ENCODE measurements at regions not wholly inside any gene's neighbourhood (a gene's known extent, or its start where the extent isn't known, plus 50 kb on each side); places are given as distances from the start of the nearest gene placed in this dataset.

- no peak overlapping the region for H3K4me3 ChIP-seq (ENCODE audit: low read length)
- no peak overlapping the region for H2AFZ ChIP-seq (ENCODE audit: low read length)
- H3K27me3 ChIP-seq (ENCODE audit: low read length), result no peaks in the 10 kb centered on the region
- H3K4me1 ChIP-seq (ENCODE audit: low read length), result peaks cover 11% of the 10 kb centered on the region
- no peaks in the 10 kb centered on the region for H3K9me2 ChIP-seq (replicated peaks; ENCODE audit: insufficient read depth, low read length)
- no peak for DNase-seq
- no peak overlapping the region for H3K9ac ChIP-seq (ENCODE audit: low read length)
- no peaks in the 10 kb centered on the region for H3K79me2 ChIP-seq (ENCODE audit: low read length)
- H4K20me1 ChIP-seq (ENCODE audit: insufficient read depth, low read depth, low read length), result no peaks in the 10 kb centered on the region
- no peaks in the 10 kb centered on the region for H3K36me3 ChIP-seq (ENCODE audit: insufficient read depth, low read length)
- H3K27ac ChIP-seq (ENCODE audit: low read length), result no peak overlapping the region
- no peak overlapping the region for H3K4me2 ChIP-seq (ENCODE audit: low read depth, low read length, poor library complexity, severe bottlenecking)
- no peaks in the 10 kb centered on the region for H3K9me3 ChIP-seq (ENCODE audit: low read length)
Measured at GRCh38 chr1:57704231-57704630, 280.4 kb upstream of the DAB1 start.

GRCh38 chr1:57696904-57697303 lies 273.0 kb upstream of the DAB1 start:
- Histone ChIP-seq H3K4me1 (ENCODE audit: low read length) (no peaks in the 10 kb centered on the region), H3K9ac (ENCODE audit: low read length) (no peak overlapping the region), H2AFZ (ENCODE audit: low read length) (no peak overlapping the region), H3K9me2 (replicated peaks; ENCODE audit: insufficient read depth, low read length) (no peaks in the 10 kb centered on the region), H3K27me3 (ENCODE audit: low read length) (no peaks in the 10 kb centered on the region), H3K27ac (ENCODE audit: low read length) (no peak overlapping the region), H3K4me3 (ENCODE audit: low read length) (no peak overlapping the region), H3K36me3 (ENCODE audit: insufficient read depth, low read length) (no peaks in the 10 kb centered on the region), H3K4me2 (ENCODE audit: low read depth, low read length, poor library complexity, severe bottlenecking) (no peak overlapping the region), H4K20me1 (ENCODE audit: insufficient read depth, low read depth, low read length) (no peaks in the 10 kb centered on the region), H3K9me3 (ENCODE audit: low read length) (no peaks in the 10 kb centered on the region), H3K79me2 (ENCODE audit: low read length) (no peaks in the 10 kb centered on the region)
- DNase-seq, result no peak

GRCh38 chr1:57696043-57696442 lies 272.2 kb upstream of the DAB1 start:
- no peak overlapping the region for H3K4me2 ChIP-seq (ENCODE audit: low read depth, low read length, poor library complexity, severe bottlenecking)
- H3K36me3 ChIP-seq (ENCODE audit: insufficient read depth, low read length), result no peaks in the 10 kb centered on the region
- H4K20me1 ChIP-seq (ENCODE audit: insufficient read depth, low read depth, low read length), result no peaks in the 10 kb centered on the region
- H3K4me3 ChIP-seq (ENCODE audit: low read length), result no peak overlapping the region
- H3K27ac ChIP-seq (ENCODE audit: low read length), result no peak overlapping the region
- no peaks in the 10 kb centered on the region for H3K9me3 ChIP-seq (ENCODE audit: low read length)
- H3K9me2 ChIP-seq (replicated peaks; ENCODE audit: insufficient read depth, low read length), result no peaks in the 10 kb centered on the region
- no peaks in the 10 kb centered on the region for H3K27me3 ChIP-seq (ENCODE audit: low read length)
- no peaks in the 10 kb centered on the region for H3K4me1 ChIP-seq (ENCODE audit: low read length)
- no peak overlapping the region for H2AFZ ChIP-seq (ENCODE audit: low read length)
- DNase-seq, result no peak
- no peaks in the 10 kb centered on the region for H3K79me2 ChIP-seq (ENCODE audit: low read length)
- H3K9ac ChIP-seq (ENCODE audit: low read length), result no peak overlapping the region

- no peaks in the 10 kb centered on the region for H3K4me1 ChIP-seq (ENCODE audit: low read length)
- H3K79me2 ChIP-seq (ENCODE audit: low read length), result no peaks in the 10 kb centered on the region
- no peaks in the 10 kb centered on the region for H3K27me3 ChIP-seq (ENCODE audit: low read length)
- H3K9me2 ChIP-seq (replicated peaks; ENCODE audit: insufficient read depth, low read length), result no peaks in the 10 kb centered on the region
- H3K9me3 ChIP-seq (ENCODE audit: low read length), result 0 out of 2 replicates have a peak, but pooled peaks cover 5% of the 10 kb centered on the region
- DNase-seq, result no peak
- no peak overlapping the region for H3K4me2 ChIP-seq (ENCODE audit: low read depth, low read length, poor library complexity, severe bottlenecking)
- no peaks in the 10 kb centered on the region for H3K36me3 ChIP-seq (ENCODE audit: insufficient read depth, low read length)
- no peak overlapping the region for H3K9ac ChIP-seq (ENCODE audit: low read length)
- H3K4me3 ChIP-seq (ENCODE audit: low read length), result no peak overlapping the region
- H2AFZ ChIP-seq (ENCODE audit: low read length), result no peak overlapping the region
- no peaks in the 10 kb centered on the region for H4K20me1 ChIP-seq (ENCODE audit: insufficient read depth, low read depth, low read length)
- no peak overlapping the region for H3K27ac ChIP-seq (ENCODE audit: low read length)
Measured at GRCh38 chr1:57686306-57686705, 262.4 kb upstream of the DAB1 start.

GRCh38 chr1:57683037-57683942 lies 259.4 kb upstream of the DAB1 start:
- H3K27me3 ChIP-seq (ENCODE audit: low read length), result no peaks in the 10 kb centered on the region

GRCh38 chr1:57678138-57678537 lies 254.3 kb upstream of the DAB1 start:
- no peaks in the 10 kb centered on the region for H3K4me1 ChIP-seq (ENCODE audit: low read length)
- H4K20me1 ChIP-seq (ENCODE audit: insufficient read depth, low read depth, low read length), result no peaks in the 10 kb centered on the region
- DNase-seq, result no peak
- H3K4me3 ChIP-seq (ENCODE audit: low read length), result no peak overlapping the region
- no peak overlapping the region for H3K9ac ChIP-seq (ENCODE audit: low read length)
- no peaks in the 10 kb centered on the region for H3K9me3 ChIP-seq (ENCODE audit: low read length)
- H3K27me3 ChIP-seq (ENCODE audit: low read length), result no peaks in the 10 kb centered on the region
- no peaks in the 10 kb centered on the region for H3K79me2 ChIP-seq (ENCODE audit: low read length)
- H3K27ac ChIP-seq (ENCODE audit: low read length), result no peak overlapping the region
- H3K36me3 ChIP-seq (ENCODE audit: insufficient read depth, low read length), result no peaks in the 10 kb centered on the region
- H2AFZ ChIP-seq (ENCODE audit: low read length), result no peak overlapping the region
- H3K4me2 ChIP-seq (ENCODE audit: low read depth, low read length, poor library complexity, severe bottlenecking), result no peak overlapping the region
- H3K9me2 ChIP-seq (replicated peaks; ENCODE audit: insufficient read depth, low read length), result no peaks in the 10 kb centered on the region

More at GRCh38 chr1:57683037-57683942, 259.4 kb upstream of the DAB1 start:
- Histone ChIP-seq H3K9ac (ENCODE audit: low read length) (no peak overlapping the region), H4K20me1 (ENCODE audit: insufficient read depth, low read depth, low read length) (no peaks in the 10 kb centered on the region), H3K27ac (ENCODE audit: low read length) (no peak overlapping the region), H3K9me3 (ENCODE audit: low read length) (no peaks in the 10 kb centered on the region), H3K9me2 (replicated peaks; ENCODE audit: insufficient read depth, low read length) (no peaks in the 10 kb centered on the region), H3K36me3 (ENCODE audit: insufficient read depth, low read length) (no peaks in the 10 kb centered on the region), H3K79me2 (ENCODE audit: low read length) (no peaks in the 10 kb centered on the region), H3K4me2 (ENCODE audit: low read depth, low read length, poor library complexity, severe bottlenecking) (no peak overlapping the region), H3K4me1 (ENCODE audit: low read length) (no peaks in the 10 kb centered on the region), H2AFZ (ENCODE audit: low read length) (no peak overlapping the region), H3K4me3 (ENCODE audit: low read length) (no peak overlapping the region)
- no peak for DNase-seq

GRCh38 chr1:57675776-57676175 lies 251.9 kb upstream of the DAB1 start:
- Histone ChIP-seq H3K27me3 (ENCODE audit: low read length) (no peaks in the 10 kb centered on the region), H3K4me2 (ENCODE audit: low read depth, low read length, poor library complexity, severe bottlenecking) (no peak overlapping the region), H3K9me3 (ENCODE audit: low read length) (no peaks in the 10 kb centered on the region), H3K79me2 (ENCODE audit: low read length) (no peaks in the 10 kb centered on the region), H3K9ac (ENCODE audit: low read length) (no peak overlapping the region), H2AFZ (ENCODE audit: low read length) (no peak overlapping the region), H3K27ac (ENCODE audit: low read length) (no peak overlapping the region), H4K20me1 (ENCODE audit: insufficient read depth, low read depth, low read length) (no peaks in the 10 kb centered on the region), H3K36me3 (ENCODE audit: insufficient read depth, low read length) (no peaks in the 10 kb centered on the region), H3K9me2 (replicated peaks; ENCODE audit: insufficient read depth, low read length) (no peaks in the 10 kb centered on the region), H3K4me3 (ENCODE audit: low read length) (no peak overlapping the region), H3K4me1 (ENCODE audit: low read length) (no peaks in the 10 kb centered on the region)
- DNase-seq, result no peak

- Histone ChIP-seq H3K79me2 (ENCODE audit: low read length) (no peaks in the 10 kb centered on the region), H3K4me3 (ENCODE audit: low read length) (no peak overlapping the region), H3K27ac (ENCODE audit: low read length) (no peak overlapping the region), H3K9ac (ENCODE audit: low read length) (no peak overlapping the region), H3K4me1 (ENCODE audit: low read length) (no peaks in the 10 kb centered on the region), H3K9me3 (ENCODE audit: low read length) (no peaks in the 10 kb centered on the region), H3K9me2 (replicated peaks; ENCODE audit: insufficient read depth, low read length) (no peaks in the 10 kb centered on the region), H4K20me1 (ENCODE audit: insufficient read depth, low read depth, low read length) (no peaks in the 10 kb centered on the region), H3K36me3 (ENCODE audit: insufficient read depth, low read length) (no peaks in the 10 kb centered on the region), H3K27me3 (ENCODE audit: low read length) (no peaks in the 10 kb centered on the region), H3K4me2 (ENCODE audit: low read depth, low read length, poor library complexity, severe bottlenecking) (no peak overlapping the region), H2AFZ (ENCODE audit: low read length) (no peak overlapping the region)
- no peak for DNase-seq
Measured at GRCh38 chr1:57674801-57675200, 250.9 kb upstream of the DAB1 start.
